ENCODE measurements at regions not wholly inside any gene's neighbourhood (a gene's known extent, or its start where the extent isn't known, plus 50 kb on each side); places are given as distances from the start of the nearest gene placed in this dataset.
"Not testable (repeated sequence)": the region's sequence is repeated elsewhere in the genome, so short reads cannot be mapped to it uniquely, and the experiment has no call there.

DNA sequence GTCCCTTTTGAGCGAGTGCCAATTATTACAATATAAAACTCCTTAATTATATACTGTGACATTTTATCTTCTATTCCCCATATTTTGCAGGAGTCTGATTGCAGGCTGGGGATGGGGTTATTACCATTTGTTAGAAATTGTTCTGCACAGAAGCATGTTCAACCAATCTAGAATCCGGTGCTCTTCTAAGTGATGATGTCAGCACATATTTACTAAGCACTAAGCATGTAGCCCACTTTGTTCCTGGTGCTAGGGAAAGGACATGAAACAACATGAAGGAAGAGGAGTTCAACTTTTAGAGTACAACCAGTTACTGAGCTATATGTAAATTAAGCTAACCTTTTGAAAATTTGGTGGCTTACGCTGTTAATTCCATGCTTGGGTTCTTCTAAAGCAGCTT is 52.8 kb upstream of the IL1RAPL2 start:
- DNase-seq (ENCODE audit: low read depth in 1 of 2, low spot score in 2 of 2), result no peak
- Histone ChIP-seq H3K27me3 (replicated peaks) (no peaks in the 10 kb centered on the region), H3K36me3 (no peaks in the 10 kb centered on the region), H3K4me3 (no peak overlapping the region), H3K9me3 (replicated peaks) (no peaks in the 10 kb centered on the region), H3K27ac (no peak overlapping the region), H3K4me1 (replicated peaks) (no peaks in the 10 kb centered on the region)

DNA sequence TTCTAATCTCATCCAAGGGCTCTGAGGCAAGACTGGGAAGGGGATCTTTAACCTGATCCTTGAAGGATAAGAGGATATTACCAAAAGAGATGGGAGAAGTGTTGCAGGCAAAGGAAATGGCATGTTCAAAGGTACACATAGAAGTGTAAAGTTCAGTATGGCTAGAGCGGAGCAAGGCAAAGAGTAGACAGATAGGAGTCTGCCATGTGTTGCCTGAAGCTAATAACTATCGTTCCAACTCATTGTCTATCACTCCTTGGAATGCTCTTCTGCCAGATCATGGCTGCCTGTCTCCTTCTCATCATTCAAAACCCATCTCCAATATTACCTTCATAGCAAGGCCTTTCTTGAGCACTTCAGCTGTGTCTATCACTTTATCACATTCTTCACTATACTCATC is 55.2 kb upstream of the IL1RAPL2 start:
- no peaks in the 10 kb centered on the region for H3K27me3 ChIP-seq (replicated peaks)
- no peak overlapping the region for H3K27ac ChIP-seq
- no peaks in the 10 kb centered on the region for H3K36me3 ChIP-seq
- H3K4me1 ChIP-seq (replicated peaks), result no peaks in the 10 kb centered on the region
- no peak for DNase-seq (ENCODE audit: low read depth in 1 of 2, low spot score in 2 of 2)
- no peaks in the 10 kb centered on the region for H3K9me3 ChIP-seq (replicated peaks)
- no peak overlapping the region for H3K4me3 ChIP-seq

DNA sequence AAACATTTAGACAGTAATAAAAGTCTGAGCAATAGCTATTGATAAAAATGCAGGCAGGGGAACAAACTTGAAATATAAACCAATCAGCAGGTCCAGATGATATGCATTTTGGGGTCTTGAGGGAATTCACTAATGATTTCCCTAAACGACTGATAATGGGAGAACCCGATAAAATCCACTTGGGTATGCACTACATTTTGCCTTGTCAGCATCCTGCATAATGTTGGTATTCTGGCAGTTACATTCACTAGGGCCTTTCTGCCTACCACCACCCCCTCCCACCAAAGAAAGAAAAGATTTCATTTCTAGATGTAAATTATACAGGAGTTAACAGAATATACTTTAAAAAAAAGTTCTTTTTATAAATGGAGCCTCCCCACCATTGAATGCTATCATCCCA is 63.5 kb upstream of the IL1RAPL2 start:
- DNase-seq (ENCODE audit: low read depth in 1 of 2, low spot score in 2 of 2), result no peak
- Histone ChIP-seq H3K27ac (no peak overlapping the region), H3K9me3 (replicated peaks) (no peaks in the 10 kb centered on the region), H3K27me3 (replicated peaks) (no peaks in the 10 kb centered on the region), H3K4me3 (no peak overlapping the region), H3K4me1 (replicated peaks) (no peaks in the 10 kb centered on the region), H3K36me3 (no peaks in the 10 kb centered on the region)

DNA sequence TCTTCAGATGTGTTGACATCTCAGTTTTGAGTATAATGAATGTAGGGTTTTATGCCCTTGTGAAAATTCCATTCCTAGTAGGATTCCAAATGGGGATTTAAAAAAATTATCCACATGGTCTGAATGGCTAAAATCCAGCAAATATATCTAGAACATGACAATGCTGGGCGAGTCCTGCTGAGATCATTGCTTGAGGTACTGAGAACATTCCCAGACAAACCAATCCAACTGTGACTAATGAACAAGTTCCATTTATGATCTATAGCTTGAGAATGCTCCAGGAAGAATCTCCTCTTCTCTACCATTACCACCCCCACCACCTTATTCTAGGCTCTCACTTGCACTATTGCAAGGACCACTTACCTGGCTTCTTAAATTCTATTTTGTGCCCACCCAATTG is 77.2 kb upstream of the IL1RAPL2 start:
- Histone ChIP-seq H3K36me3 (no peaks in the 10 kb centered on the region), H3K4me1 (replicated peaks) (no peaks in the 10 kb centered on the region)
- no peak for DNase-seq (ENCODE audit: low read depth in 1 of 2, low spot score in 2 of 2)

DNA sequence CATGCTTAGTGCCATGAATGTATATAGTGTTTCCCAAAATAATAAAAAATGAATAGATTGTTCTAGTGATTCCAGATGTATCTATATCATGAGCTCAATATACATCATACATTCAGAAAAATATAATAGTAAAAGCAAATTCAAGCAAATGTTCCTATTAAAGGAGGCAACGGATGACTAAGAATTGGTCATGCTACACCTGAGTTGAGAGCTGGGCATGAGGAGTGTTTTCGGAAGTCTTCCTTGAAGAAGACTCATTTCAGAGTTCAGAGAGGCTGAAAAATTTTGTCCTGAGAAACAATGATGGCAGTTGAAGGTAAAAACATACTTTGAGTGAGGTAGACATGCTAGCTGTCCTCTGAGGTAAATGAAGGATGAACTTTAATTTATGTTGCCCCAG is 79.3 kb upstream of the IL1RAPL2 start:
- no peaks in the 10 kb centered on the region for H3K36me3 ChIP-seq
- no peaks in the 10 kb centered on the region for H3K9me3 ChIP-seq (replicated peaks)
- H3K27me3 ChIP-seq (replicated peaks), result no peaks in the 10 kb centered on the region
- DNase-seq (ENCODE audit: low read depth in 1 of 2, low spot score in 2 of 2), result no peak
- no peaks in the 10 kb centered on the region for H3K4me1 ChIP-seq (replicated peaks)
- no peak overlapping the region for H3K4me3 ChIP-seq
- no peak overlapping the region for H3K27ac ChIP-seq

More for the DNA sequence above, 77.2 kb upstream of the IL1RAPL2 start:
- Histone ChIP-seq H3K9me3 (replicated peaks) (no peaks in the 10 kb centered on the region), H3K4me3 (no peak overlapping the region), H3K27me3 (replicated peaks) (no peaks in the 10 kb centered on the region), H3K27ac (no peak overlapping the region)

DNA sequence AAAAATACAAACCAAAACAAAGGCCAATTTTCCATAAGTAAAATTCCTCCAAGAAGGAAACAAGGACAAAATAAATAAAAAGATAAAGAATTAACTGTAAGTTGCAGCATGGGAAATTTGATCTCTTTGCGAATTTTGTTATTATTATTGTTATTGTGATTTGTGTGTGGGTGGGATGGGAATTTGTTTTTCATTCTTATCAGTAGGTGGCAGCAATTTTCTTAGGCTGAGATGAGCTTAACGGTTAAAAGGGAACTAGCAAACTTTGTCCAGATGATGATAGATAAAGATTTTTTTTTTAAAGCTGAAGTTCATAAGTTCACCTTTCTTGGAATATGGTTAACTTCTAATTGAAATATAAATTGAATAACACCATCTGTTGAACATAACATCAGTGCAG is 83.2 kb upstream of the IL1RAPL2 start:
- DNase-seq (ENCODE audit: low read depth in 1 of 2, low spot score in 2 of 2), result no peak
- H3K27ac ChIP-seq, result no peak overlapping the region
- no peak overlapping the region for H3K4me3 ChIP-seq
- no peaks in the 10 kb centered on the region for H3K36me3 ChIP-seq
- no peaks in the 10 kb centered on the region for H3K27me3 ChIP-seq (replicated peaks)
- no peaks in the 10 kb centered on the region for H3K9me3 ChIP-seq (replicated peaks)
- H3K4me1 ChIP-seq (replicated peaks), result no peaks in the 10 kb centered on the region

DNA sequence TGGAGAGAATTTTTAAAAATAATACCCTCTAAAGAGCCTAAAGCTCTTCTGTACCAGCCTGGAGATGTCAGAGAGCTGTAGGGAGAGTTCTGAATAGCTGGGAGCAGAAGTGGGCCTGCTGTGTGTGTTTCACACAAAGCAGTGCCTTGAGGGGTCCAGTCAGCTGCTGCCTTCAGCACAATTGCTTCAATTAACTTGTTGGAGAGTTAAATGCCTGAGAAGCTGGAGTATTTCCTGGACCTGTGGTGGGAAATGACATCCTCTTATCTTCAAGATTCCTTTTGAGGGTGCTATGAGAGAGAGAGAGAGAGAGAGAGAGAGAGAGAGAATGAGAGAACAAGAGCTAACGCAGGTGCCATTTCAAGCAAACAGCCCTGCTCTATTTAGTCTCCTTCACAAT is 96.2 kb upstream of the IL1RAPL2 start:
- Histone ChIP-seq H3K4me1 (replicated peaks) (no peaks in the 10 kb centered on the region), H3K27me3 (replicated peaks) (no peaks in the 10 kb centered on the region), H3K36me3 (no peaks in the 10 kb centered on the region), H3K27ac (no peak overlapping the region), H3K4me3 (no peak overlapping the region), H3K9me3 (replicated peaks) (no peaks in the 10 kb centered on the region)
- no peak for DNase-seq (ENCODE audit: low read depth in 1 of 2, low spot score in 2 of 2)

DNA sequence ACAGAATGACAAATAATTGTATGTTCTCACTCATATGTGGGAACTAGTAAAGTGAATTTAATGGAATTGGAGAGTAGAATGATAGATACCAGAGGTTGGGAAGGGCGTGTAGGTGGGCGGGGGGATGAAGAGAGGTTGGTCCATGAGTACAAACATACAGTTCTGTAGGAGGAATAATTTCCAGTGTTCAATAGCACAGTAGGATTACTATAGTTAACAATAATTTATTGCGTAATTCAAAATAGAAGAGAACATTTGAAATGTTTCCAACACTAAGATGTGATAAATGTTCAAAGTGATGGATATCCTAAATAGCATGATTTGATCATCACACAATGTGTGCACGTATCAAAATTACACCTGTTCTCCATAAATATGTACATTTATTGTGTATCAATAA is 106.2 kb upstream of the IL1RAPL2 start:
- no peak overlapping the region for H3K27ac ChIP-seq

DNA sequence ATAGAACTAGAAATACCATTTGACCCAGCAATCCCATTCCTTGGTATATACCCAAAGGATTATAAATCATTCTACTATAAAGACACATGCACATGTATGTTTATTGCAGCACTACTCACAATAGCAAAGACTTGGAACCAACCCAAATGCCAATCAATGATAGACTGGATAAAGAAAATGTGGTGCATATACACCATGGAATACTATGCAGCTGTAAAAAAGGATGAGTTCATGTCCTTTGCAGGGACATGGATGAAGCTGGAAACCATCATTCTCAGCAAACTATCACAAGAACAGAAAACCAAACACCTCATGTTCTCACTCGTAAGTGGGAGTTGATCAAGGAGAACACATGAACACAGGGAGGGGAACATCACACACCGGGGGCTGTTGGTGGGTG is 108.9 kb upstream of the IL1RAPL2 start:
- H3K9me3 ChIP-seq (replicated peaks); H3K36me3 ChIP-seq; H3K27ac ChIP-seq; H3K4me1 ChIP-seq (replicated peaks); DNase-seq (ENCODE audit: low read depth in 1 of 2, low spot score in 2 of 2); H3K27me3 ChIP-seq (replicated peaks); H3K4me3 ChIP-seq: not testable (repeated sequence)

More for the DNA sequence above, 106.2 kb upstream of the IL1RAPL2 start:
- Histone ChIP-seq H3K4me1 (replicated peaks) (no peaks in the 10 kb centered on the region), H3K4me3 (no peak overlapping the region), H3K36me3 (no peaks in the 10 kb centered on the region), H3K9me3 (replicated peaks) (no peaks in the 10 kb centered on the region), H3K27me3 (replicated peaks) (no peaks in the 10 kb centered on the region)
- DNase-seq (ENCODE audit: low read depth in 1 of 2, low spot score in 2 of 2), result no peak

DNA sequence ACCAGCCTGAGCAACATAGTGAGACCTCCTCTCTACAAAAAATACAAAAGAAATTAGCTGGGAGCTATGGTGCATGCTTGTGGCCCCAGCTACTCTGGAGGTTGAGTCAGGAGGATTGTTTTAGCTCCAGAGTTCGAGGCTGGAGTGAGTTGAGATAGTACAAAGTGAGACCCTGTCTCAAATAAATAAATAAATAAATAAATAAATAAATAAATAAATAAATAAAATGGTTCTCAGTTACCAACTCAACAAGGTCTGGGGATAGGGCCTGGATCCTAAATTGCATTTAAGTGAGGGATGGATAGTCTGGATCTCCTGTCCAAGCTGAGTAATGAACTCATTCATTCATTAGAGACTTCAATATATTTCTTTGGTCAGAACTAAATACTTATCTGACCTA is 115.7 kb upstream of the IL1RAPL2 start:
- H3K9me3 ChIP-seq (replicated peaks), result no peaks in the 10 kb centered on the region
- H3K36me3 ChIP-seq, result no peaks in the 10 kb centered on the region
- H3K27me3 ChIP-seq (replicated peaks), result no peaks in the 10 kb centered on the region
- H3K4me3 ChIP-seq, result no peak overlapping the region
- H3K4me1 ChIP-seq (replicated peaks), result no peaks in the 10 kb centered on the region
- no peak for DNase-seq (ENCODE audit: low read depth in 1 of 2, low spot score in 2 of 2)
- H3K27ac ChIP-seq, result no peak overlapping the region

DNA sequence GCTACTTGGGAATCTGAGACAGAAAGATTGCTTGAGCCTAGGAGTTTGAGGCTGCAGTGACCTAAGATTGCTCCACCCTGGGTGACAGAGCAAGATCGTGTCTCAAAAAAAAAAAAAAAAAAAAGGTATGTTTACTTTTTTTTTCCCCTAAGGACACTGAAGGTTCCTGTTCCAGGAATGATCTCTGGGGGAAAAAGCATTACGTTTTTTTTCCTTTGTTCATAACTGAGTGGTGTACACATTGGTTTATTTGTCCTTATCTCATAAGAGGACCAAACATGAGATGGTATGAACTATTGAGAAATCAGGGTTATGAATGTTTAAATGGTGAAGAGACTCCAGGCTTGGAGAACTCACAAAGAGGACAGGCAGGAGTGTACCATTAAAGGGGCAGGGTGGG is 120.4 kb upstream of the IL1RAPL2 start:
- Histone ChIP-seq H3K4me1 (replicated peaks) (no peaks in the 10 kb centered on the region), H3K27me3 (replicated peaks) (no peaks in the 10 kb centered on the region), H3K4me3 (no peak overlapping the region), H3K9me3 (replicated peaks) (no peaks in the 10 kb centered on the region), H3K36me3 (no peaks in the 10 kb centered on the region), H3K27ac (no peak overlapping the region)
- no peak for DNase-seq (ENCODE audit: low read depth in 1 of 2, low spot score in 2 of 2)

DNA sequence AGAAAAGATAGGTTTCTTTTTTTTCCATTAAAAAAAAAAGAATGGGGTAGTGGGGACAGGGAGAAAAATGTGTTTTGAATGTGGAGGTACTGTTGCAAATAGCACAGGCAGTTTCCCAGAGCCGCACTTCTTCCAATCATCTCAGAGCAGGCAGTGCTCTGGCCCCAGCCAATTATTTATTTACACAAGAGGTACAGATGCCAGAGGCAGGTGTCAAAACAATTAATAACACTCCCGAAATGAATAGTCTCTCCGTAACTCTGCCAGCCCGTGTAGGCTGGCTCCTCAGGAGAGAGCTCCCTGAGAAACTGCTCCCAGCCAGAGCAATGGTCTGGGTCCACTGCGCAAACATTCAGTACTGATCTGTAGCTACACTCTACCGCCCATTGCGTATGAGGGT is 130.8 kb upstream of the IL1RAPL2 start:
- no peaks in the 10 kb centered on the region for H3K4me1 ChIP-seq (replicated peaks)
- no peak overlapping the region for H3K27ac ChIP-seq
- no peak for DNase-seq (ENCODE audit: low read depth in 1 of 2, low spot score in 2 of 2)
- H3K27me3 ChIP-seq (replicated peaks), result no peaks in the 10 kb centered on the region
- H3K4me3 ChIP-seq, result no peak overlapping the region
- H3K36me3 ChIP-seq, result no peaks in the 10 kb centered on the region
- no peaks in the 10 kb centered on the region for H3K9me3 ChIP-seq (replicated peaks)

DNA sequence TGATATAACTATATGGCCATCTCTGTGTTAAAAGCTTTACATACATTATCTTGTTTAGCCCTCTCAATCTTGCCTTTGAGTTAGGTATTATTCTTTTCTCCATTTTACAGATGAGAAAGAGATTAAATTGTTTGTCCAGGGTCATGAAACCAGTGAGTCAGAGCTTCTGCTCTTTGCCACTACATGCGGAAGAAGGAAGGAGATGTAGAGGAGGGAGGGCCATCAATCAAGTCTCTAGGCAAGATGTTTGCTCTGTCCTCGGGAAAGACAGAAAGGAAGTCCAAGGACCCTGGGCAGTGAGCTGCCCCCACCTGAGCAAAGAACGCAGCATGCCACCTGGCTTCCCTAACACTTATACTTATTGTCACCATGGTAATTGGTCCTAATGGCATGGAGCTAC is 133.7 kb upstream of the IL1RAPL2 start:
- Histone ChIP-seq H3K27me3 (replicated peaks) (no peaks in the 10 kb centered on the region), H3K36me3 (no peaks in the 10 kb centered on the region), H3K4me1 (replicated peaks) (no peaks in the 10 kb centered on the region), H3K9me3 (replicated peaks) (no peaks in the 10 kb centered on the region), H3K4me3 (no peak overlapping the region), H3K27ac (no peak overlapping the region)
- no peak for DNase-seq (ENCODE audit: low read depth in 1 of 2, low spot score in 2 of 2)

DNA sequence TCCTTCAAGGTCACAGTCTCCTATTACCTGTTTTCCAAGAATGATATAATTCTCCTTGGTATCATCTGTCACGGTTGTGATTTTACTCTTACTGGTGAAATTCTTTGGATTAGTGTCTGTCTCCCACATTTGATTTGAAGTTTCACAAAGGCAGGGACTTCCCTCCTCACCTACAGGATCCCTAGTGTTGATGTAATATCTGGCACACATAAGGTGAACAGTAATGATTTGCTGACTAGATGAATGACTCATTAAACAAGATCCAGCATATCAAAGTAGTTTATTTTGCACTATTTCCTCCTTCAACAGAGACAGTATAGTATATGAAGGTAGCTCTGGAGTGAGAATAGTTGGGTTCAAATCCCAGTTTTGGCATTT is 135.3 kb upstream of the IL1RAPL2 start:
- no peak for DNase-seq (ENCODE audit: low read depth in 1 of 2, low spot score in 2 of 2)
- no peaks in the 10 kb centered on the region for H3K9me3 ChIP-seq (replicated peaks)
- H3K4me1 ChIP-seq (replicated peaks), result no peaks in the 10 kb centered on the region

DNA sequence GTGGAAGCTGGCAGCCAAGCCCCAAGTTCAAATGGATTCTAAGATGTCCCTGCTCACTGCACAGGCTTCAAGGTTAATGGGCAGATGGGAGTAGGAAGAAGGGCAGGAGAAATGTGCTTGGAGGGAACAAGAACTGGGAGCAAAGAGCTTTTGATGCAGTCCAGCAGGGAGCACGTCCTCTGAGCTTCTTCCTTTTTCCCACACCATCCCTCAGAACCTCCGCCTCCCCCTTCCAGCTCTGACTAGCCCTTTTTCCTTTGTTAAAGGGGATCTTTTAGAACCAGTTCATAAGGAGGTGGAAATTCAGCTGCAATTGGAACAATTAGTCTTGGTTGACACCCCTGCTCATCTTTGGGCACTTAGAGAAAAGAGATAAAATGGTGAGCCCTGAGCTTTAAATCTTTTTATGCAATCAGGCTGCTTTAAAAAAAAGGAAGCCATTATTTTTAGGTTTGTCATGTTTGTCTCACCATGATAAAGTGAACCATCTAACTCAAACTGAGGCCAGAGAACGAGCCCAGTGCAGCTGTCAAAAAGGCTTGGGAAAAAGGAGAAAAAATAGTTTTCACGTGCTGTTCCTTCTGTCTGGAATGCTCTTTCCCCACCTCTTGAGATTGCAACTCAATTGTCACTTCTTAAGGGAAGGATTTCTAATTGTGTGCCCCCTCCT is 135.8 kb upstream of the IL1RAPL2 start:
- no peaks in the 10 kb centered on the region for H3K9me3 ChIP-seq (replicated peaks)
- no peaks in the 10 kb centered on the region for H3K36me3 ChIP-seq
- H3K27ac ChIP-seq, result no peak overlapping the region
- no peaks in the 10 kb centered on the region for H3K27me3 ChIP-seq (replicated peaks)
- H3K4me1 ChIP-seq (replicated peaks), result no peaks in the 10 kb centered on the region
- no peak overlapping the region for H3K4me3 ChIP-seq
- no peak for DNase-seq (ENCODE audit: low read depth in 1 of 2, low spot score in 2 of 2)

More for the DNA sequence above, 135.3 kb upstream of the IL1RAPL2 start:
- Histone ChIP-seq H3K27me3 (replicated peaks) (no peaks in the 10 kb centered on the region), H3K27ac (no peak overlapping the region), H3K36me3 (no peaks in the 10 kb centered on the region), H3K4me3 (no peak overlapping the region)
